Spinal cord (tissue), 9 donors: ENCODE measurements at regions not wholly inside any gene's neighbourhood (a gene's known extent, or its start where the extent isn't known, plus 50 kb on each side); places are given as distances from the start of the nearest gene placed in this dataset.

ENCODE experiments used
- DNase-seq, 6 donors: peaks; one replicate each; pipeline versions ENCODE4 v3.0.0 to v3.0.0-alpha.2; 2013 to 2015; ENCODE audit warnings: low spot score in 6 of 6, low read depth in 4 of 6
- H3K27ac ChIP-seq: one replicate; pipeline ENCODE4 v1.5.1; 2013; ENCODE audit warnings: low read depth, low read length, control low read depth
- H3K27me3 ChIP-seq: one replicate; pipeline ENCODE4 v1.6.1; 2013; ENCODE audit warnings: low read length; ENCODE audit not compliant: control insufficient read depth, insufficient read depth
- H3K36me3 ChIP-seq: one replicate; pipeline ENCODE4 v1.6.1; 2013; ENCODE audit warnings: low read length; ENCODE audit not compliant: control insufficient read depth, insufficient read depth
- H3K4me1 ChIP-seq: one replicate; pipeline ENCODE4 v1.6.1; 2013; ENCODE audit warnings: low read length; ENCODE audit not compliant: control insufficient read depth, insufficient read depth
- H3K4me3 ChIP-seq: one replicate; pipeline ENCODE4 v1.5.1; 2013; ENCODE audit warnings: low read depth, low read length, control low read depth
- H3K9me3 ChIP-seq: one replicate; pipeline ENCODE4 v1.6.1; 2013; ENCODE audit warnings: low read length; ENCODE audit not compliant: control insufficient read depth, insufficient read depth
- WGBS: methylation state at CpG from one replicate; pipeline ENCODE4 v1.1.5; 2013; ENCODE audit warnings: missing lambda C conversion rate; ENCODE audit not compliant: insufficient coverage; 5-methylcytosine and 5-hydroxymethylcytosine counted together
- donor health status: healthy.

DNA sequence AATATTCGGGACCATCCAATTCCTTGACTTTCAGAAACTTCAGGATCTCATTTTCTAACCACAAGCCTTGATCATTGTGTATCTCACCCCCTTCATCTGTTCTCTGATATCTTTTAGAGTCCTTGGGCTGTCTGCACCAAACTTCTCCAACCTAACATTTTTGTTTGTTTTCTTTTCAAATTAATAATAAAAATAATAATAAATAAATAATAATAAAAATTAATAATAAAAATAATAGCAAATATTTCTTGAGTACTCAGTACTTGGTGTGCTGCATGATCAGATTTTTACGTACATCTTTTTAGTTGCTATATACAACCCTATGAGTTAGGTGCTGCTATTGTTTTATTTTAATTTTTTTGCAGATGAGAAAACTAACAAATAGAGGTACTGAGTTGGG, 70.2 kb upstream of the TPRG1 start:
- no peak for DNase-seq
- 88% methylated on average over 1 of the region's 2 CpGs for WGBS
- H3K4me1 ChIP-seq: no peaks in the 10 kb centered on the region
- H3K27me3 ChIP-seq: no peaks in the 10 kb centered on the region
- H3K27ac ChIP-seq: no peak overlapping the region
- H3K36me3 ChIP-seq: no peaks in the 10 kb centered on the region
- H3K4me3 ChIP-seq: no peak overlapping the region
- H3K9me3 ChIP-seq: no peaks in the 10 kb centered on the region

DNA sequence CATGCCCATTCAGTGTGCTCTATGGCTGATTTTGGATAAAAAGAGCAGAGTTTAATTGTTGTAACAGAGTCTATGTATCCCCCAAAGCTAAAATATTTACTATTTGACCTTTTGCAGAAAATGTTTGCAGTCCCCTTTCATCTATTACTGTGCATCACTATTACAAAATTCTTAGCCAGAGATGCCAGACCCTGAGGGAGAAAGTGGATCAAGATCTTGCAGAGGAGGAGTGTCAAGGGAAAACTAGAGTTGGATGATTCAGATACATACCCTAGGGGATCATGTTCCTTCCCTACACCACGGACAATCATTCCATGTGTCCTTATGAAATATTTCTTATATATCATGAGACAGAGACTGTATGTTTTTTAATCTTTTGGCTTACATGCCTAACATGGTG, 68.6 kb upstream of the TPRG1 start:
- no peak overlapping the region for H3K27ac ChIP-seq
- H3K9me3 ChIP-seq: no peaks in the 10 kb centered on the region
- no peak overlapping the region for H3K4me3 ChIP-seq
- no peaks in the 10 kb centered on the region for H3K4me1 ChIP-seq
- WGBS: no CpG with 5 or more reads among the region's 1 CpG
- no peaks in the 10 kb centered on the region for H3K27me3 ChIP-seq
- H3K36me3 ChIP-seq: no peaks in the 10 kb centered on the region
- DNase-seq: no peak

DNA sequence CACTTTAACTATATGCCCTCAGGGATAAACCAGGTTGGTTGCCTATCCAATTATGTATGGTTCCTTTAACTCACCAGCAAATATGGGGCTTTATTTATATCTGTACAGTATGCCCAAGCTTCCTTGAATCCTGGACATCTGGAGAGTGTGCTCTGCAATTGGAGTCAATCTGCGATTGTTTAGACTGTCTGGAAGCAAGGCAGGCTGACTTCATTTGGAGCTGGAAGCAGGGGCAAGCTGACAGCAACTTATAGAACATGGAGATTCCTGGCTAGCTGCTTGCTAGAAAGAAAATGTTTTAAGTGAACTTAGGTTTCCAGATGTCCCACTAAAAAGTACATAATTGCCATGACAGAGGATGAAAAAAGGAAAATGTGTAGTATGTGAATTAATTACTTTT, 63.7 kb upstream of the TPRG1 start:
- H3K4me3 ChIP-seq: no peak overlapping the region
- no peaks in the 10 kb centered on the region for H3K27me3 ChIP-seq
- H3K9me3 ChIP-seq: no peaks in the 10 kb centered on the region
- DNase-seq: peak in 2 of 6 donors; percentile 23 to 83
- H3K4me1 ChIP-seq: no peaks in the 10 kb centered on the region
- H3K36me3 ChIP-seq: no peaks in the 10 kb centered on the region
- WGBS: 78% methylated on average over 1 of the region's 1 CpG
- H3K27ac ChIP-seq: no peak overlapping the region

DNA sequence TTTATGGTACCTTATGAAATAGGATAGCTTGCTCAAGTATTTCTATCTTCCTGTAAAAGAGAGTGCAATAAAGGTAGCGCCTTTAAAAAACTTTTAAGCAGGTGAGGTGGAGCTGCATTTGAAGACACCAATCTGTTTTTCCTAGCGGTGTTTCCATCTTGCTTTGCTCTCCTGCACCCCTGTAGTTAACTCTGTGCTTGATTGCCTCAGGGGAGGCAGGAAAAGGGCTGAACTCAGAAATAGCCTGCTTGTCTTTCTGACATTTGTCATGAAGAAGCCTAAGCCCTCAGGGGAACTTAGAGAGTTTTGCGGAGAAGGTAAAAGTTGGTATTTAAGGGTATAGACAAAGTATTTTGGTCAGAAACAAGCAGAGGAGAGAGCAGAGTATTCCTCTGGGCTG, 63.0 kb upstream of the TPRG1 start:
- no peaks in the 10 kb centered on the region for H3K4me1 ChIP-seq
- WGBS: 77% methylated on average over 3 of the region's 3 CpGs
- H3K27ac ChIP-seq: no peak overlapping the region
- no peaks in the 10 kb centered on the region for H3K27me3 ChIP-seq
- H3K9me3 ChIP-seq: no peaks in the 10 kb centered on the region
- no peak for DNase-seq
- H3K4me3 ChIP-seq: no peak overlapping the region
- H3K36me3 ChIP-seq: no peaks in the 10 kb centered on the region

DNA sequence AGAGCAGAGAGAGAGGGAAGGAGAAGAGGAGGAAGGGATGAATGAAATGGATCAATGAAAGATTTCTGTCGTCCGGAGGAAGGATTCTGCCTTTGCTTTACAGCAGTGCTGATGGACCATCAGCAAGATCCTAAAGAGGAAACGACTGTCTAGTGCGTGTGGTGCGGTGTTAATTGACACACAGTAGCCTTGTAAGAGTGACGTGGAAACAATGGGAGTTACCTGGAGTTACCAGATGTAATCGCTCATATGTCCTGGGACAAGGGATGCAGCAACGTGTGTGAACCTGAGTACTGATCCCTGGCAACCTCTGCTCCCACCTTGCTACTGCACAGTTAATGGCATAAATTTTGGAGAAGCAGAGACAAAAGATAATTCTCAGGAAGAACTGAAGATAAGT, 62.6 kb upstream of the TPRG1 start:
- no peaks in the 10 kb centered on the region for H3K36me3 ChIP-seq
- no peak overlapping the region for H3K27ac ChIP-seq
- no peak overlapping the region for H3K4me3 ChIP-seq
- no peaks in the 10 kb centered on the region for H3K9me3 ChIP-seq
- WGBS: 71% methylated on average over 7 of the region's 8 CpGs
- DNase-seq: no peak
- no peaks in the 10 kb centered on the region for H3K27me3 ChIP-seq
- no peaks in the 10 kb centered on the region for H3K4me1 ChIP-seq

DNA sequence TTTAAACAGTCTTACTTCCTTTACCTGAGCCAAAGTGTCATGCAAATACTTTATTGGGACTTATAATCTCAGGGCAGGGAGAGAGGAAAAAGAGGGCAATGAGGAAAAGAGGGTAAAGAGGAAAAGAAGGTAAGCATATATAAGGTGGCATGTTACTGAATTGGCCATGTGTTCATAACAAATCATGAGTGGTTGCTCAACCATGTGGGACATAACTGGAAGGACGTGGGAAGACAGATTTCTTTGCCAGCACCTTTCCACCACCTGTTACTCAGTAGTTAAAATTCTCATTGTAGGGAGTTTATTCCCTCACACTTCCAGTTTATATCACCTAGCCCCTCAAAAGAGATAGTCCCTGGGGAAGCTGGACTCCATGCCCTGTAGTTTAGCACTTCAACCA, 54.7 kb upstream of the TPRG1 start:
- WGBS: no CpG with 5 or more reads among the region's 1 CpG
- H3K27me3 ChIP-seq: no peaks in the 10 kb centered on the region
- H3K9me3 ChIP-seq: peaks cover 1% of the 10 kb centered on the region
- H3K4me3 ChIP-seq: no peak overlapping the region
- no peak overlapping the region for H3K27ac ChIP-seq
- H3K4me1 ChIP-seq: no peaks in the 10 kb centered on the region
- H3K36me3 ChIP-seq: no peaks in the 10 kb centered on the region
- DNase-seq: no peak

- no peak for DNase-seq
- Histone ChIP-seq H3K9me3 (peaks cover 1% of the 10 kb centered on the region), H3K4me1 (peaks cover 3% of the 10 kb centered on the region), H3K36me3 (no peaks in the 10 kb centered on the region), H3K27me3 (no peaks in the 10 kb centered on the region), H3K27ac (no peak overlapping the region), H3K4me3 (no peak overlapping the region)
- no CpG with 5 or more reads among the region's 1 CpG for WGBS
These were observed 52.9 kb upstream of the TPRG1 start for GRCh38 chr3:189118896-189119295.

DNA sequence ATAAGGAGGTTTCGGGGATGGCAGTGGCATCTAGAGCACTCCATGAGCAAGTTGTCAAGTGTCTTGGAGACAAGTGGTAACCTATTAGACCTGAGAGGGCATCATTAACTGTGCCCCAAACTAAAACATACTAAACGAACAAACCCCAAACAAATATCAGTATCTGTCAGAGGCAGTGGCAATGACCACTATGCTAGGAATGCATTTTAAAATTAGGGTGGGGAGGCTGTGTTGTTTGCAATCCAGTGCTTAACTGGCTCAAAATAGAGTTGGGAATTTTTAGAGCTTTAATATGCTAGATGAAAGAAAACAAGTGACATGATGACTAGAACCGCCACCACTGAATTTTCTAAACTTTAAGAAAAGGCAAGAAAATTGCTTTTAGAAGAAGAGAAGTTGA, 51.8 kb upstream of the TPRG1 start:
- Histone ChIP-seq H3K36me3 (no peaks in the 10 kb centered on the region), H3K4me1 (peaks cover 3% of the 10 kb centered on the region), H3K27me3 (no peaks in the 10 kb centered on the region), H3K27ac (no peak overlapping the region), H3K9me3 (peaks cover 1% of the 10 kb centered on the region), H3K4me3 (no peak overlapping the region)
- WGBS: 100% methylated on average over 1 of the region's 3 CpGs
- DNase-seq: no peak

DNA sequence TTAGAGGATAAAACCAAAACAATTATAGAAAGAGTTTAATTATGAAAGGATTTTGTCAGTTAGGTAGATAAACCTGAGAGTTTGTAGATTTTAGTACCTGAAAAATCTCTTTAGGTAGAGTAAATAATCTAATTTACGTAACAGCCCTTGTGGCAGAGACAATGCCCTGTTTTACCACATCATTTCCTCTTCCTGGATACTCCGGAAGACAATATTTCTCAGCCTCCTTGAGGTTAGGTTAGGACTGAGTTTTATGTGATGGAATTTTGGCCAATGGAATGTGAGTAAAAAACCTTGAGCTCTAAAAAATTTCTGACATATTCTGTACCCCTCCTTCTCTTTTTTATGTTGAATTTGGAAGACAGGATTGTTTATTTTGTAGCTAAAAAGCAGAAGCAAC, 50.7 kb upstream of the TPRG1 start:
- H3K9me3 ChIP-seq: peaks cover 1% of the 10 kb centered on the region
- no peak overlapping the region for H3K4me3 ChIP-seq
- DNase-seq: no peak
- no peaks in the 10 kb centered on the region for H3K27me3 ChIP-seq
- no CpG with 5 or more reads among the region's 2 CpGs for WGBS
- H3K27ac ChIP-seq: no peak overlapping the region
- no peaks in the 10 kb centered on the region for H3K36me3 ChIP-seq
- H3K4me1 ChIP-seq: peaks cover 3% of the 10 kb centered on the region
